NB4 (cell line): ENCODE measurements at regions not wholly inside any gene's neighbourhood (a gene's known extent, or its start where the extent isn't known, plus 50 kb on each side); places are given as distances from the start of the nearest gene placed in this dataset.

Source experiments
- CTCF ChIP-seq: IDR thresholded peaks from one replicate; pipeline ENCODE4 v1.5.1; 2012; ENCODE audit warnings: low read depth, low read length
- MAX ChIP-seq: IDR thresholded peaks from 2 replicates; pipeline ENCODE4 v1.6.1; 2011; ENCODE audit warnings: low read depth, low read length
- MYC ChIP-seq: IDR thresholded peaks from 2 replicates; pipeline ENCODE4 v1.6.1; 2011; ENCODE audit warnings: low read depth, low read length
- POLR2A ChIP-seq: IDR thresholded peaks from 2 replicates; pipeline ENCODE4 v1.6.1; 2011; ENCODE audit warnings: mild to moderate bottlenecking; ENCODE audit not compliant: insufficient read length; ENCODE audit errors: extremely low read depth

DNA sequence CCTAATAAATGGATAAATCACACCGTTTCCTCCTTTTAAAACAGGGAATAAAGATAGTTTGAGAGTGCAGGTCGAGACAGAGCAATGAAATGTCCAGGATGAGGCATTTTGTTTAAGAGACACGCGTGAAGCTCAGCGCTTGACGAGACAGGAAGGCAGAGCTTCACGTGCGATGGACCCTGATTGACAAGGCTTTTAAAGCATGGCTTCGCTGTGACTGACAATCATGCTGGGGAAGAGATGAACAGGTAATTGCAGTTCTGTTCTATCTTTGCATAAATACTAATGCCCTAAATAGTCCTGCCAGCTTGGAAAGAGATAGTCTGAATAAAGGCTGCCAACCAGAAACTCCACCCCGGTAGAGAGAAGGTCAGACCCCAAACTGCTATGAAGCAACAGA is 442.3 kb upstream of the PFKP start:
- TF ChIP-seq CTCF (no peak), POLR2A (no peak), MAX (no peak), MYC (no peak)
